Femur (tissue), 1 donor: ENCODE measurements at regions not wholly inside any gene's neighbourhood (a gene's known extent, or its start where the extent isn't known, plus 50 kb on each side); places are given as distances from the start of the nearest gene placed in this dataset.
A peak's percentile ranks its signal among the peaks of the same experiment; 100 is the strongest.

Experiments
- DNase-seq: peaks from one replicate; pipeline ENCODE4 v3.0.0-alpha.2; 2017

DNA sequence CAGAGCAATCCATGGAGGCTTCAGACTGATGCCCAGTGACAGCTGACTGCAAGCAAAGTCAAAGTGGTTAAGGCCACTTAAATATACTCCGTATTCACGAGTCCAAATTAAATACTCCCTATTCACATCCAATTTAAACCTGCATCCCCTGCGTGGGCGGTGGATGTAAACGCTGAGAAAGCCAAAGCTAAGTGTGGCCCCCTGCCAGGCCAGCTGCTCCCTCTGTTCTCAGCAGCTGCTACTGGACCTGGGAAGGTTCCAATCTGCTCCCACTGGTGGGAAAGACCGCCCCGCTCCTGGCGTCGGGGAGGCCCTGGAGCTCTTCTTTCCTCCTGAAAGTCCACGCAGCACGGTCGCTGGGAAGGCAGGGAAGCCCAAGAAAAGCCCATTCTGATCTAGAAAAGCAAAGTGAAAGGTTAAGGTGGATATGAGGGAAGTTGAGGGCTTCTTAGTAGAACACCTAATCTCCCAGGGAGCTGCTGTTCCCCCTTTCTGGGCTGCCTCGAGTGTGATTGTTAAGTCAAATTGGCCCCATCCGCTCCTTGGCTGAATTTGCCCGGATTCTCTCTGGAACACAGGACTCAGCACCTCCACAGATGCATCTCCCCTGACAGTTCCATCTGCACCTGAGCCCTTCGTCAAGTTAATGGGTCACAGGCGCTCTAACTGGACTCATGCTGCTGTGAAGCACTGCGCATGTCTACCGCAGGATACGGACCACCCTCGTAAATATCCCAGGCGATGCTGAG, 205.5 kb downstream of the USP12 start:
- peak; percentile 87 for DNase-seq

DNA sequence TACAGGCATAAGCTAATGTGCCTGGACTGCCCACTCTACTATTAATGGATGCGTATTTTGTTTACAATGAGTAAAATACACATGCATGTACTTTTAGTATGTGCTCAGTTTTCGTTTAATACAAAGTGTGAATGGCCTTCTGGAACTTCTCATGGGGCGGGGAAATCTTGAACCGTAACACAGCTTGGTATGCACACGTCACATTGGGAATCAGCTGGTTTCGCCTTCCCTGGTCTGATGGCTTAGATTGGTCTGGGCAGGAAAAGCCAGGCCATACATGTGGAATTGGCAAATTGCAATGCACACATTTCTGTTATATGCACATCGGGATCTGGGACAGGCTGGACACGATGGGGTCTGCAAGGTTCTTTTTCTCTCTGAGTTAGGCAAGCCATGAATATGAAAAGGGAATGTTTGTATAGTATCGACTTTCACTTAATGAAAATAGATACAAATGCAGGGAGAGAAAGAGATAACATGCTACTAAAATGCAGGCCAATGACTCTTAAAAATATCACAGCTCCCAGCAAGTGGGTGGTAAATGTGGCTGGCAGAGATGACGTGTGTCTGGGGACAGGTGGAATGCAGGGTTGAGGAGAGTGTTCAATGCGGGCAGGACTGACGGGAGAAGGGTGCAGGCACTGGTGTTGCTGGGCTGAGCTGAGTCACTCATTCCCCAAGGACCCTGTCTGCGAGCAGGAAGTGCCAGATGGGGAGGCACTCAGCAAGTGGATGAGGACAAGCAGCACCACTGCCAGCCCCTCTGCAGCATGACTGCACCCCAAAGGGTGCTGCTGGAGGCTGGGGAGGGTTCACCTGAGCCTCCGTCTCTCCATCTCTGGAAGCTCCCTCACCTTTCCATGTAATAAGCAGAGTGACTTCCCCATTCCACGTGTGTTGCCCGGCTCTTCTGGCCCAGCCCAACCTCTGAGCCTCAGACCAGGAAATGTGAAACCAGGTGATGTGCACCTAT, 204.0 kb upstream of the GPR12 start:
- DNase-seq = no peak

GRCh38 chr13:26962671-26963070, 202.1 kb upstream of the GPR12 start:
- DNase-seq = no peak

GRCh38 chr13:26961890-26962615, 201.5 kb upstream of the GPR12 start:
- DNase-seq = no peak

GRCh38 chr13:26957182-26957581, 196.6 kb upstream of the GPR12 start:
- no peak for DNase-seq

DNA sequence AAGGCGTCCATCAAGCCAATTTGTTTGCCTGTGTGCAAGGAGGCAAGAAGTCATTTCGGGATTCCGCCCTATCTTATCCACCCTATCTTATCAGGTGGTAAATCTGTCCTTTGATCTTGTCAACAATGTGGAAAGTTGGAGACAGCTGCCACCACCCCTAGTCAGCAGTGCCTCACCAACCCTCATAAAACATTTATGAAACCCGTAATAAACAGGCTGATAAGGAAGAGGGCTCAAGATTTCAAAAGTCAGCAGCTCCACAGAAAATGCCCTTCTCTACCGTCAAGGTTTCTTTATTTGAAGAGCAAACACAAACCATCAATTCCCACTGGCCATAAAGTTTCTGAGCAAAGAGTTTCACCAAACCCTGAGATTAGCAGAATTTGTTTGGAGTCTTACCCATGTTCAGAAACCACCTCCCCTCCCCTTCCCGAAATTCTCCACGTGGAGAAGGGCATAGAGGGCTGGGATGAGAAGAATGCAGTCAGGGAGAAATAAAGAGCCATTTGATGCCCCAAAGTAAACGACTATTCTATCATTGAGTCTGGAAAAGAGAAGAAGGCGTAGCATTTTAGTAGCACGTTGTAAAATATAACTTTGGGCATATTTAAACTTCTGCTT, 196.0 kb upstream of the GPR12 start:
- no peak for DNase-seq

- DNase-seq = no peak
Observed at GRCh38 chr13:26954976-26955375, 194.4 kb upstream of the GPR12 start.

GRCh38 chr13:26953291-26953690, 192.7 kb upstream of the GPR12 start:
- no peak for DNase-seq

DNA sequence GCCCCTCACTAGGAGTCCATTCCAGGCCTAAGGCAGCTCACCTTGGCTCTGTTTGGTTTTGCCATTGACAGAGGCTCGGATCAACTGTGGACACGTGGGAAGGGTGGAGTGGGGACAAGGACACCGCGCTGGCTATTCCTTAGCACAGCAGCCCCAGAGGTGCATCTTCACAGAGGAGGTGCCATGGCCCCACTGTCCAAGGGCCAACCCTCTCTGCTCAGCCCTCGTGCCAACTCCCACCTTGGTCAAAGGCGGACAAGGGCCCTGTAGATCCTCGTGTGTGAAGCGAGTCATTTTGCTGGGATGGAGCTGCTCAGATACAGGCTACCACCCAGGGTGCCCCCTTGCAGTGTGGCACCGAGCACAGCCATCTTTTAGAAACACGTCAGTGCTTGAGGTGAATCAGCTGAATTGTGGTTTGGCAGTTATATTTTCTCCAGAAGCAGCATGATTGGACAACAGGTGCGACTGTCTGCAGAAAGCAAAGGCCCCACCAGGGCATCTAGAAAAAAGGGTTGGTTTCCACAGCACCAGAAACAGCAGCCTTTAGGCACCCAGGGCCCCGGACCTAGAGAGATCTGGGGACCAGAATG, 192.1 kb upstream of the GPR12 start:
- no peak for DNase-seq

GRCh38 chr13:26951581-26952177, 191.1 kb upstream of the GPR12 start:
- DNase-seq = no peak

GRCh38 chr13:26950968-26951367, 190.4 kb upstream of the GPR12 start:
- no peak for DNase-seq

GRCh38 chr13:26950546-26950945, 190.0 kb upstream of the GPR12 start:
- no peak for DNase-seq

DNA sequence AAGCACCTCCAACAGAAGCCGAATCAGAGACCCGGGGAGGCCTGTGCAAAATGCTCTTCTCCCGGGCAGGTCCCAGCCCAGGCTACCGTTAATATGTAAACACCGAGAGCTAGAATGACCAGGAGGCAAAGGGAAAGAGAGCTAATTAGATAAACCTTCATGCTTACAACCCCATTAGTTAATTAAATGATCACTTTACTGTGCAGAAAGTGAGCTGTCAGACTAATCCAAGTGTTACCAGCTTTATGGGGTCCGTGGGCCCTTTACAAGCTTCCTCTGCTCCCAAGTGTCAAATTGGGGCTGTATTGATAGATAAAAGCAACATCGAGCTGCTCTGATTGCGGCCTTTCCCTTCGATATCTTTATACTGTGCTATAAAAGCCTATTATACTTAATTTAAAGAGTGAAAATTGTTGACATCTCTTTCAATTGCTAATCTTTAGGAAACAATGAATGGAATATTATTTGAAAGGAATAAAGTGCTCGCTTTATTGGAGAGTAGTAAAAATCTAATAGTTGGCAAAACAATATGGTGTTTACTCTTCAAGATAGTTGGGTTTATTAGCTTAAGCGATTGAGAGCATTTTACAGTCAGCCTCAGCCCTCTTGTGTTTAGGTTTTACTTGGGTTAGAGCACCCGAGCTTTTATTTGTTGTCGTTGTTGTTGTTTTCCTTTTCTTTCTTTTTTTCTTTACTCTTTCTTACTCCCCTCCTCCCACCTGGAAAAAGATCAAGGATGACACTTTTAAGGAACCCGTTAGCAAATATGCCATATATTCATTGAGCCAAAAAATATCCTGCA, 189.3 kb upstream of the GPR12 start:
- DNase-seq = no peak

DNA sequence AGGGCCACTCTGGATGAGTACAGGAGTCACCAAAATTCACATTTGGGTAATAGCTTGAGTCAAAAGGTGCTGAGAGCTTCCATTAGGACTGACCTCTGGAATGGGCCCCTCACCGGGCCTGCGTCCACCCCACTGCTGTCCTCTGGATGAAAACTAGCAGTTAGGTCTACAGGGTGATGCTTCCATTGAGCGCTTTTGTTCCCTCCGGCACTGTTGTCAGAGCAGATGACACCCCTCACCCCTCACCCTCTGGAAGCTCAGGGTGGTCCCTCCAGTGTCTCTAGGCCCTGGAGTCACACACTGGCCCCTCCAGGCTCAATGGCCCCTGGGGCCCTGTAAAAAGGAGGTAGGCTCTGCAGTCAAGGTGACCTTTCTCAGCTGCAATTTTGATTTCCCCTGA, 187.8 kb upstream of the GPR12 start:
- no peak for DNase-seq

DNA sequence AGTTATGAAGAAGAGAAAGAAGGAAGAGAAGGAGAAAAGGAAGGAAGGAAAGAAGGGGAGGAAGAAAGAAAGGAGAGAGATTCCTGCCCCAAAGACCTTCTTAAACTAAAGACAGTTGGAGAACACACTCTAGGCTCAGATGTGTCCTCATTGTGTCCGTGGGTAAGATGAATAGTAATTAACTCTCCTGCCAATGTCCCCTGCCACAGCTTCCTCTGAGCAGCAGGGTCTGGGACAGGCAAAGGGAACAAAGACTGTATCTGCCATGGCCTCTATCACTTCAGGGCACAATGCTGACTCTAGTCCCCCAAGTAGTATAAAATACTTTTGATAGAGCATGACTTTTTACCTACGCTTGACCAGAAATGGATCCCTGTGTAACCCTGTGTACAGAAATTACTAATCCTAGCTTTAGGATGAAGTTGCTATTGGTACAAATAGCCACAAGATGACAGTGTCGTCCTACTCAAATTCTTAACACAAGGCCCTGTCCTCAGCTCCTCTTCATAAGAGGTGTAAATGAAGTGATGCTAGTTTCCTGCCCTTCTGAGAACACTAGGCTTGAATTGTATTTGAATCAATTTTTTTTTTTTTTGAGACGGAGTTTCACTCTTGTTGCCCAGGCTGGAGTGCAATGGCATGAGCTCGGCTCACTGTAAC, 186.2 kb upstream of the GPR12 start:
- DNase-seq = no peak

DNA sequence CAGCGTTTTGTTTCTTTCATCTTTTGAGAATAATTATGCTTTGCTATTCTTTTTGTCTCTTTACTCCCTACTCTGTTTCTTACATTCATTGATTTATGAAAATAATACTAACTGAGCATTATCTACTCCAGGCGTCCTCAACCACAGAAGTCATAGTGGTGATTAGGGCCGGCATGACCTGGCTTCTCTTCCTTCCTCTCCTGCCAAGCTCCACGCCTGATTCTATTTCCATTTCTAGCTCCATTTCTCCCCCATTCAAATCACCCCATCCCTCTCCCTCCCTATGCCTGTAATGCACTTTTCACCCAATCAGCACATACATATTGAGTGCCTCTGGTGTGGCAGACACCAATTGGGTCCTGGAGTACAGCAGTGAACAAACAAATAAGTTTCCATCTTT, 183.2 kb upstream of the GPR12 start:
- no peak for DNase-seq

- DNase-seq = no peak
Observed at GRCh38 chr13:26942184-26942583, 181.6 kb upstream of the GPR12 start.

- DNase-seq = no peak
Observed at GRCh38 chr13:26941345-26942174, 181.0 kb upstream of the GPR12 start.

- no peak for DNase-seq
Observed at GRCh38 chr13:26934096-26934495, 173.5 kb upstream of the GPR12 start.

DNA sequence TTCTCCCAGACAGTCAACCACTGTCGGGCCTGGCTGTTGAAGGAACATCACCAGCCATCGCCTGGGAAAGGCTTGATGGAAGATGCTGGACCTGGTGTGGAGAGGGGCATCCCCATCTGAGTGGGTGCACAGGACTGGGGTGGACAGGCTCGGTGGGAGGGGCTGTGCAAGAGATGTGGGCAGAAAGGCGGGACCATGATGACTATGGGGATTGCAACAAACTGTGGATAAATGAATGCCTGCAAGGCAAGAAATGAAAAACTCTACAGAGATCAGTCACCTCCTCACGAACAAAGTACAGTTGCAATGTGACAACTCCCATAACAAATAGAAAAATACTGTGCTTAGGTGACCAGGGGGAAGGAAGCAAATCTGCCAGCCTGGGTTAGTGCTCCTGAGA, 171.9 kb upstream of the GPR12 start:
- DNase-seq = no peak
